ENCODE measurements at regions not wholly inside any gene's neighbourhood (a gene's known extent, or its start where the extent isn't known, plus 50 kb on each side); places are given as distances from the start of the nearest gene placed in this dataset.

GRCh38 chr14:45361727-45362126 lies 108.7 kb upstream of the MIS18BP1 start:
- no peaks in the 10 kb centered on the region for H3K36me3 ChIP-seq (ENCODE audit: low read depth)
- 34 to 37% methylated on average over 2 of the region's 2 CpGs for WGBS, 2 experiments (ENCODE audit: low coverage in 1 of 2, low lambda C conversion rate in 2 of 2, missing lambda C conversion rate in 2 of 2)

GRCh38 chr14:45359746-45360145 lies 106.7 kb upstream of the MIS18BP1 start:
- TF ChIP-seq EZH2 (IDR thresholded peaks at IDR 0.05; ENCODE audit: insufficient read depth, poor library complexity, severe bottlenecking) (no peak), EZH2phosphoT487 (IDR thresholded peaks at IDR 0.05; ENCODE audit: insufficient read depth, low read depth) (no peak)
- Histone ChIP-seq H3K36me3 (ENCODE audit: low read depth) (no peaks in the 10 kb centered on the region), H3K4me3 (no peak overlapping the region; the same call in 1 of the 2 replicates), H3K4me1 (ENCODE audit: insufficient read depth) (peaks cover 17% of the 10 kb centered on the region), H4K20me1 (ENCODE audit: insufficient read depth) (no peaks in the 10 kb centered on the region), H3K4me2 (ENCODE audit: unreplicated experiment) (peak overlapping the region; percentile 58), H2AFZ (peak overlapping the region; percentile 72), H3K9me3 (ENCODE audit: low read depth) (no peaks in the 10 kb centered on the region), H3K9ac (peak overlapping the region; percentile 54), H3K27ac (peak overlapping the region; percentile 84), H3K27me3 (replicated peaks; ENCODE audit: insufficient read depth) (no peaks in the 10 kb centered on the region), H3K79me2 (ENCODE audit: insufficient read depth) (no peaks in the 10 kb centered on the region), H3K9me2 (ENCODE audit: insufficient read depth) (0 out of 2 replicates have a peak, but pooled peaks cover 5% of the 10 kb centered on the region), H3F3A (ENCODE audit: insufficient read depth) (peaks cover 6% of the 10 kb centered on the region)
- 12% methylated on average over 3 of the region's 3 CpGs for WGBS, 2 experiments (ENCODE audit: low coverage in 1 of 2, low lambda C conversion rate in 2 of 2, missing lambda C conversion rate in 2 of 2)
- in situ Hi-C loops (cut with MboI): no loop called here
- DNase-seq: peak; percentile 84

More at GRCh38 chr14:45361727-45362126, 108.7 kb upstream of the MIS18BP1 start:
- peak; percentile 16 for DNase-seq
- TF ChIP-seq EZH2phosphoT487 (IDR thresholded peaks at IDR 0.05; ENCODE audit: insufficient read depth, low read depth) (no peak), EZH2 (IDR thresholded peaks at IDR 0.05; ENCODE audit: insufficient read depth, poor library complexity, severe bottlenecking) (no peak)
- H3K9me2 ChIP-seq (ENCODE audit: insufficient read depth): 0 out of 2 replicates have a peak, but pooled peaks cover 5% of the 10 kb centered on the region
- H3K4me3 ChIP-seq: no peak overlapping the region
- peaks cover 17% of the 10 kb centered on the region for H3K4me1 ChIP-seq (ENCODE audit: insufficient read depth)
- H4K20me1 ChIP-seq (ENCODE audit: insufficient read depth): no peaks in the 10 kb centered on the region
- H3K4me2 ChIP-seq (ENCODE audit: unreplicated experiment): no peak overlapping the region
- no peaks in the 10 kb centered on the region for H3K79me2 ChIP-seq (ENCODE audit: insufficient read depth)
- H3K9ac ChIP-seq: no peak overlapping the region
- no peak overlapping the region for H2AFZ ChIP-seq
- in situ Hi-C loops (cut with MboI): no loop called here
- H3K9me3 ChIP-seq (ENCODE audit: low read depth): no peaks in the 10 kb centered on the region
- peaks cover 6% of the 10 kb centered on the region for H3F3A ChIP-seq (ENCODE audit: insufficient read depth)
- H3K27ac ChIP-seq: no peak overlapping the region
- H3K27me3 ChIP-seq (replicated peaks; ENCODE audit: insufficient read depth): no peaks in the 10 kb centered on the region

GRCh38 chr14:45332360-45332988 lies 79.5 kb upstream of the MIS18BP1 start:
- Histone ChIP-seq H3K9me3 (ENCODE audit: low read depth) (no peaks in the 10 kb centered on the region), H4K20me1 (ENCODE audit: insufficient read depth) (no peaks in the 10 kb centered on the region), H3K4me3 (no peak overlapping the region), H3K27me3 (replicated peaks; ENCODE audit: insufficient read depth) (no peaks in the 10 kb centered on the region), H3K79me2 (ENCODE audit: insufficient read depth) (no peaks in the 10 kb centered on the region), H3K9me2 (ENCODE audit: insufficient read depth) (no peaks in the 10 kb centered on the region), H3K36me3 (ENCODE audit: low read depth) (no peaks in the 10 kb centered on the region), H3K27ac (no peak overlapping the region), H3K9ac (no peak overlapping the region), H2AFZ (no peak overlapping the region), H3F3A (ENCODE audit: insufficient read depth) (no peaks in the 10 kb centered on the region), H3K4me2 (ENCODE audit: unreplicated experiment) (no peak overlapping the region), H3K4me1 (ENCODE audit: insufficient read depth) (no peaks in the 10 kb centered on the region)
- 39 to 41% methylated on average over 4 of the region's 4 CpGs for WGBS, 2 experiments (ENCODE audit: low coverage in 1 of 2, low lambda C conversion rate in 2 of 2, missing lambda C conversion rate in 2 of 2)
- TF ChIP-seq EZH2 (IDR thresholded peaks at IDR 0.05; ENCODE audit: insufficient read depth, poor library complexity, severe bottlenecking) (no peak), EZH2phosphoT487 (IDR thresholded peaks at IDR 0.05; ENCODE audit: insufficient read depth, low read depth) (no peak)
- in situ Hi-C loops (cut with MboI): no loop called here
- no peak for DNase-seq

- in situ Hi-C loops (cut with MboI): no loop called here
- Histone ChIP-seq H3K4me1 (ENCODE audit: insufficient read depth) (no peaks in the 10 kb centered on the region), H2AFZ (no peak overlapping the region), H3K27ac (no peak overlapping the region), H3K36me3 (ENCODE audit: low read depth) (no peaks in the 10 kb centered on the region), H3K9me3 (ENCODE audit: low read depth) (no peaks in the 10 kb centered on the region), H3F3A (ENCODE audit: insufficient read depth) (no peaks in the 10 kb centered on the region), H3K27me3 (replicated peaks; ENCODE audit: insufficient read depth) (no peaks in the 10 kb centered on the region), H3K4me3 (no peak overlapping the region), H3K9ac (no peak overlapping the region), H3K79me2 (ENCODE audit: insufficient read depth) (no peaks in the 10 kb centered on the region), H3K9me2 (ENCODE audit: insufficient read depth) (no peaks in the 10 kb centered on the region), H4K20me1 (ENCODE audit: insufficient read depth) (no peaks in the 10 kb centered on the region), H3K4me2 (ENCODE audit: unreplicated experiment) (no peak overlapping the region)
- DNase-seq: no peak
- no peak for TF ChIP-seq EZH2phosphoT487 (IDR thresholded peaks at IDR 0.05; ENCODE audit: insufficient read depth, low read depth)
- no peak for TF ChIP-seq EZH2 (IDR thresholded peaks at IDR 0.05; ENCODE audit: insufficient read depth, poor library complexity, severe bottlenecking)
- 6 to 7% methylated on average over 1 of the region's 1 CpG for WGBS, 2 experiments (ENCODE audit: low coverage in 1 of 2, low lambda C conversion rate in 2 of 2, missing lambda C conversion rate in 2 of 2)
These were observed 55.9 kb upstream of the MIS18BP1 start for GRCh38 chr14:45308745-45309397.
